Breast epithelium (tissue), 3 donors: ENCODE measurements at regions not wholly inside any gene's neighbourhood (a gene's known extent, or its start where the extent isn't known, plus 50 kb on each side); places are given as distances from the start of the nearest gene placed in this dataset.

Experiments
- POLR2A ChIP-seq: fragments of 450-650 bp; IDR thresholded peaks from one replicate; pipeline ENCODE4 v1.6.1; 2016; ENCODE audit warnings: antibody characterized with exemption, mild to moderate bottlenecking, moderate library complexity
- TF ChIP-seq, protein P1 (sequence below), 3 donors: fragments of 450-650 bp; IDR thresholded peaks; one replicate each; pipeline ENCODE4 v1.5.1; 2016 to 2017; ENCODE audit warnings: antibody characterized with exemption in 3 of 3, mild to moderate bottlenecking in 3 of 3, moderate library complexity in 3 of 3

GRCh38 chr5:2576823-2577222, 174.7 kb downstream of the IRX2 start:
- TF ChIP-seq, protein P1, sequence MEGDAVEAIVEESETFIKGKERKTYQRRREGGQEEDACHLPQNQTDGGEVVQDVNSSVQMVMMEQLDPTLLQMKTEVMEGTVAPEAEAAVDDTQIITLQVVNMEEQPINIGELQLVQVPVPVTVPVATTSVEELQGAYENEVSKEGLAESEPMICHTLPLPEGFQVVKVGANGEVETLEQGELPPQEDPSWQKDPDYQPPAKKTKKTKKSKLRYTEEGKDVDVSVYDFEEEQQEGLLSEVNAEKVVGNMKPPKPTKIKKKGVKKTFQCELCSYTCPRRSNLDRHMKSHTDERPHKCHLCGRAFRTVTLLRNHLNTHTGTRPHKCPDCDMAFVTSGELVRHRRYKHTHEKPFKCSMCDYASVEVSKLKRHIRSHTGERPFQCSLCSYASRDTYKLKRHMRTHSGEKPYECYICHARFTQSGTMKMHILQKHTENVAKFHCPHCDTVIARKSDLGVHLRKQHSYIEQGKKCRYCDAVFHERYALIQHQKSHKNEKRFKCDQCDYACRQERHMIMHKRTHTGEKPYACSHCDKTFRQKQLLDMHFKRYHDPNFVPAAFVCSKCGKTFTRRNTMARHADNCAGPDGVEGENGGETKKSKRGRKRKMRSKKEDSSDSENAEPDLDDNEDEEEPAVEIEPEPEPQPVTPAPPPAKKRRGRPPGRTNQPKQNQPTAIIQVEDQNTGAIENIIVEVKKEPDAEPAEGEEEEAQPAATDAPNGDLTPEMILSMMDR (IDR thresholded peaks at IDR 0.05): no peak
- TF ChIP-seq POLR2A: no peak
